ENCODE measurements at regions not wholly inside any gene's neighbourhood (a gene's known extent, or its start where the extent isn't known, plus 50 kb on each side); places are given as distances from the start of the nearest gene placed in this dataset.

- TF ChIP-seq, protein P1, sequence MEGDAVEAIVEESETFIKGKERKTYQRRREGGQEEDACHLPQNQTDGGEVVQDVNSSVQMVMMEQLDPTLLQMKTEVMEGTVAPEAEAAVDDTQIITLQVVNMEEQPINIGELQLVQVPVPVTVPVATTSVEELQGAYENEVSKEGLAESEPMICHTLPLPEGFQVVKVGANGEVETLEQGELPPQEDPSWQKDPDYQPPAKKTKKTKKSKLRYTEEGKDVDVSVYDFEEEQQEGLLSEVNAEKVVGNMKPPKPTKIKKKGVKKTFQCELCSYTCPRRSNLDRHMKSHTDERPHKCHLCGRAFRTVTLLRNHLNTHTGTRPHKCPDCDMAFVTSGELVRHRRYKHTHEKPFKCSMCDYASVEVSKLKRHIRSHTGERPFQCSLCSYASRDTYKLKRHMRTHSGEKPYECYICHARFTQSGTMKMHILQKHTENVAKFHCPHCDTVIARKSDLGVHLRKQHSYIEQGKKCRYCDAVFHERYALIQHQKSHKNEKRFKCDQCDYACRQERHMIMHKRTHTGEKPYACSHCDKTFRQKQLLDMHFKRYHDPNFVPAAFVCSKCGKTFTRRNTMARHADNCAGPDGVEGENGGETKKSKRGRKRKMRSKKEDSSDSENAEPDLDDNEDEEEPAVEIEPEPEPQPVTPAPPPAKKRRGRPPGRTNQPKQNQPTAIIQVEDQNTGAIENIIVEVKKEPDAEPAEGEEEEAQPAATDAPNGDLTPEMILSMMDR (IDR thresholded peaks at IDR 0.05; ENCODE audit: insufficient read depth, low read depth, low read length) = no peak
- TF ChIP-seq EZH2 (IDR thresholded peaks at IDR 0.05; ENCODE audit: insufficient read depth, low read length) = no peak
Measured at GRCh38 chr9:18032636-18033035, 441.3 kb upstream of the ADAMTSL1 start.

Data from astrocyte (in vitro differentiated cells and primary cell).